IMR-90 (cell line): ENCODE measurements at regions not wholly inside any gene's neighbourhood (a gene's known extent, or its start where the extent isn't known, plus 50 kb on each side); places are given as distances from the start of the nearest gene placed in this dataset.

Experiments used
- ATAC-seq: fragments of 200-7000 bp; cut with Tn5 transposase; 2 replicates; pipeline ENCODE4 v1.9.1; 2020; ENCODE audit warnings: low read depth, mild to moderate bottlenecking, moderate library complexity
- BruUV-seq: library from RNA; stranded (reverse); fragments of 400-500 nt; replicated peaks from 2 replicates; lab custom pipeline; 2021; lab: Mats Ljungman, UMichigan
- CTCF ChIA-PET: fragments of 300-600 bp; formaldehyde crosslinking; extraction: SDS; loops from one replicate; lab custom pipeline; 2021; ENCODE audit warnings: antibody characterized with exemption; lab: Yijun Ruan, JAX
- POLR2A ChIA-PET: fragments of 300-600 bp; sonication (Branson Sonifier 250); formaldehyde crosslinking; loops from one replicate; lab custom pipeline; 2022; ENCODE audit warnings: antibody characterized with exemption; ENCODE audit not compliant: unreplicated experiment; lab: Charles Lee
- DNase-seq: peaks from one replicate; pipeline ENCODE4 v3.0.0; 2013
- H2AFZ ChIP-seq: replicated peaks from 2 replicates; pipeline ENCODE3; 2013; ENCODE audit warnings: low read length, mild to moderate bottlenecking; ENCODE audit not compliant: poor library complexity
- H2AK5ac ChIP-seq: 2 replicates; pipeline ENCODE4 v1.6.1; 2013; ENCODE audit warnings: low read depth, low read length, inconsistent platforms
- H2AK9ac ChIP-seq: replicated peaks from 2 replicates; pipeline ENCODE3; 2013; ENCODE audit warnings: mild to moderate bottlenecking, low read depth, low read length, moderate library complexity; ENCODE audit not compliant: poor library complexity
- H2BK120ac ChIP-seq: 2 replicates; pipeline ENCODE4 v1.6.1; 2013; ENCODE audit warnings: low read depth, low read length, inconsistent platforms
- H2BK15ac ChIP-seq: 3 replicates; pipeline ENCODE4 v1.6.1; 2013; ENCODE audit warnings: low read depth, low read length, inconsistent platforms
- H2BK20ac ChIP-seq: 2 replicates; pipeline ENCODE4 v1.6.1; 2013; ENCODE audit warnings: low read depth, mild to moderate bottlenecking, inconsistent platforms, low read length, moderate library complexity
- H2BK5ac ChIP-seq: 2 replicates; pipeline ENCODE4 v1.6.1; 2013; ENCODE audit warnings: mild to moderate bottlenecking, low read depth, low read length, inconsistent platforms; ENCODE audit not compliant: poor library complexity, severe bottlenecking
- H3K14ac ChIP-seq: replicated peaks from 2 replicates; pipeline ENCODE4 v1.6.1; 2013; ENCODE audit warnings: low read depth, low read length, inconsistent platforms
- H3K18ac ChIP-seq: 2 replicates; pipeline ENCODE4 v1.6.1; 2013; ENCODE audit warnings: low read depth, low read length, control low read depth
- H3K23ac ChIP-seq: 2 replicates; pipeline ENCODE4 v1.6.1; 2013; ENCODE audit warnings: low read depth, low read length, inconsistent platforms
- H3K27ac ChIP-seq: 2 replicates; pipeline ENCODE4 v1.5.1; 2013; ENCODE audit warnings: mild to moderate bottlenecking, control low read depth, low read length; ENCODE audit not compliant: insufficient read depth
- H3K27me3 ChIP-seq: 2 replicates; pipeline ENCODE4 v1.6.1; 2013; ENCODE audit warnings: low read length; ENCODE audit not compliant: control insufficient read depth, insufficient read depth
- H3K36me3 ChIP-seq: 2 replicates; pipeline ENCODE4 v1.6.1; 2013; ENCODE audit warnings: low read length, mixed read lengths; ENCODE audit not compliant: control insufficient read depth, insufficient read depth
- H3K4ac ChIP-seq: 2 replicates; pipeline ENCODE4 v1.6.1; 2013; ENCODE audit warnings: low read depth, low read length, inconsistent platforms
- H3K4me1 ChIP-seq: 2 replicates; pipeline ENCODE4 v1.6.1; 2013; ENCODE audit warnings: low read length, mixed read lengths; ENCODE audit not compliant: control insufficient read depth, insufficient read depth
- H3K4me2 ChIP-seq: 2 replicates; pipeline ENCODE4 v1.6.1; 2013; ENCODE audit warnings: low read depth, mild to moderate bottlenecking, control low read depth, low read length, moderate library complexity
- H3K4me3 ChIP-seq: 2 replicates; pipeline ENCODE4 v1.5.1; 2013; ENCODE audit warnings: low read depth, mild to moderate bottlenecking, control low read depth, low read length, moderate library complexity; ENCODE audit not compliant: insufficient read depth
- H3K56ac ChIP-seq: 2 replicates; pipeline ENCODE4 v1.6.1; 2013; ENCODE audit warnings: low read length, inconsistent platforms; ENCODE audit not compliant: insufficient read depth; ENCODE audit errors: extremely low read depth
- H3K79me1 ChIP-seq, 2 experiments: 2 replicates each; pipeline ENCODE4 v1.6.1; 2013; ENCODE audit warnings: low read length in 2 of 2, inconsistent platforms in 1 of 2, low read depth in 1 of 2
- H3K9ac ChIP-seq: 2 replicates; pipeline ENCODE4 v1.6.1; 2013; ENCODE audit warnings: low read depth, low read length, control low read depth
- H3K9me1 ChIP-seq: 2 replicates; pipeline ENCODE4 v1.6.1; 2013; ENCODE audit warnings: low read length, inconsistent platforms; ENCODE audit not compliant: insufficient read depth
- H3K9me3 ChIP-seq: 2 replicates; pipeline ENCODE4 v1.6.1; 2013; ENCODE audit warnings: low read length; ENCODE audit not compliant: control insufficient read depth, insufficient read depth
- H4K20me1 ChIP-seq: 2 replicates; pipeline ENCODE4 v1.6.1; 2013; ENCODE audit warnings: low read length, inconsistent platforms; ENCODE audit not compliant: insufficient read depth
- H4K5ac ChIP-seq: 2 replicates; pipeline ENCODE4 v1.6.1; 2013; ENCODE audit warnings: mild to moderate bottlenecking, low read depth, low read length, control low read depth
- H4K8ac ChIP-seq, 2 experiments: 2 replicates each; pipeline ENCODE4 v1.6.1; 2013; ENCODE audit warnings: low read depth in 2 of 2, low read length in 2 of 2, control low read depth in 1 of 2, inconsistent platforms in 1 of 2
- H4K91ac ChIP-seq: 2 replicates; pipeline ENCODE4 v1.6.1; 2013; ENCODE audit warnings: low read depth, low read length, inconsistent platforms; ENCODE audit not compliant: insufficient read depth
- RCOR1 ChIP-seq: IDR thresholded peaks from 2 replicates; pipeline ENCODE4 v1.6.1; 2012; ENCODE audit warnings: mild to moderate bottlenecking, low read length, improper control_type of control experiment; ENCODE audit not compliant: insufficient replicate concordance
- whole genome bisulfite sequencing, 2 experiments: methylation state at CpG; one replicate each; pipeline versions ENCODE4 v1.1.5 to v1.1.7; 2013; ENCODE audit warnings: missing lambda C conversion rate in 2 of 2; ENCODE audit not compliant: insufficient read length in 1 of 2; ENCODE audit errors: extremely low coverage in 2 of 2; 5-methylcytosine and 5-hydroxymethylcytosine counted together
- dilution Hi-C: fragments of 300-500 bp; cut with HindIII; formaldehyde crosslinking; loops from one replicate; pipeline ENCODE4 v1.14.3; 2018; ENCODE audit warnings: low sequenced_read_pairs; ENCODE audit not compliant: unreplicated experiment
- in situ Hi-C: fragments of 300-500 bp; cut with MboI; formaldehyde crosslinking; loops from 3 replicates; pipeline ENCODE4 v1.14.3; 2019; ENCODE audit warnings: low sequenced_read_pairs, inconsistent platforms, mixed read lengths
- intact Hi-C: fragments of 100-400 bp; cut with micrococcal nuclease; formaldehyde crosslinking; loops from 2 replicates; pipeline ENCODE4 v1.10.0; 2022

DNA sequence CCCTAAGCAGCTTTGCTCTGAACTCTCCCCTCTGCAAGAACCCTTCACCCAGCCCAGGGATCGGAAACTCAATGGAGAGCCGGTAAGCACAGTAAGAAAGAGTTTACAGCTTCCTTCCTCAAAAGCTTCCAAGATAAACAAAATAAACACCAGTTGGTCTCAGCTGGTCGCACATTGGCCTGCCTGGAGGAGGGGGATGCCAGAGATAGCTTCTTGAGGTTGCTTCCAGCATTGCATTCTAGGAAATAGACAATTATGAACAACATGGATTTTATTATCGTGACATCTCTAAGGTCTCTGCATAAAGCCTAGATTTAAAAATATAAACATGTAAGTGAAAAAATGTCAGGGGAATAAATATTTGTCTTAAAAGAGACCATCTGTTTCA, 141.5 kb upstream of the PKDCC start:
- Histone ChIP-seq H3K4ac (peak overlapping the region; percentile 72; the same call in 1 of the 2 replicates), H3K27me3 (no peaks in the 10 kb centered on the region), H2AK9ac (no peak overlapping the region), H3K4me1 (peaks cover 26% of the 10 kb centered on the region), H3K9me3 (no peaks in the 10 kb centered on the region), H3K23ac (0 out of 2 replicates have a peak overlapping the region, but pooled peaks have one; percentile 59), H2BK20ac (peak overlapping the region; percentile 76; the same call in 1 of the 2 replicates), H3K14ac (peak overlapping the region; percentile 70; the same call in 1 of the 2 replicates), H2AFZ (no peak overlapping the region), H4K20me1 (no peaks in the 10 kb centered on the region), H3K36me3 (no peaks in the 10 kb centered on the region), H2AK5ac (no peak overlapping the region), H3K9ac (no peak overlapping the region), H4K8ac (no peak overlapping the region), H4K91ac (peak overlapping the region; percentile 43; the same call in 1 of the 2 replicates), H3K18ac (peak overlapping the region; percentile 73; the same call in 1 of the 2 replicates), H3K4me3 (no peak overlapping the region), H2BK120ac (peak overlapping the region; percentile 52; the same call in 1 of the 2 replicates), H3K9me1 (peaks cover 11% of the 10 kb centered on the region), H2BK15ac (no peak overlapping the region), H3K4me2 (peak overlapping the region; percentile 38; the same call in 1 of the 2 replicates), H2BK5ac (no peak overlapping the region), H3K56ac (no peak overlapping the region), H3K27ac (peak overlapping the region; percentile 67; the same call in 1 of the 2 replicates), H4K5ac (no peak overlapping the region; the same call in 1 of the 2 replicates), H3K79me1 (no peaks in the 10 kb centered on the region)
- no CpG with 5 or more reads among the region's 4 CpGs for WGBS, 2 experiments
- BruUV-seq = no TSS peak
- dilution Hi-C loops = no loop called here
- CTCF ChIA-PET = interaction anchor here (0.5 to 2.3 kb wide), 4 partner anchors 20 to 141 kb away, joined by 3 to 9 read pairs (median 4); no protein-coding TSS in a partner anchor
- in situ Hi-C loops = no loop called here
- intact Hi-C loops = no loop called here
- ATAC-seq (peak; percentile 81), DNase-seq (peak; percentile 88)
- no peak for TF ChIP-seq RCOR1
- POLR2A ChIA-PET = no interaction called here
